Parathyroid adenoma (tissue), 2 donors: ENCODE measurements at regions not wholly inside any gene's neighbourhood (a gene's known extent, or its start where the extent isn't known, plus 50 kb on each side); places are given as distances from the start of the nearest gene placed in this dataset.

ENCODE experiments used
- H2AFZ ChIP-seq: fragments of 300-600 bp; sonication (generic); one replicate; pipeline ENCODE4 v1.7.0; 2017; ENCODE audit warnings: antibody characterized with exemption, mild to moderate bottlenecking
- H3K27ac ChIP-seq: fragments of 300-600 bp; sonication (generic); one replicate; pipeline ENCODE4 v1.7.0; 2017
- H3K27me3 ChIP-seq: fragments of 300-600 bp; sonication (generic); one replicate; pipeline ENCODE4 v1.7.0; 2017; ENCODE audit warnings: low read length; ENCODE audit not compliant: control insufficient read depth, insufficient read depth
- H3K36me3 ChIP-seq: fragments of 300-600 bp; sonication (generic); one replicate; pipeline ENCODE4 v1.7.0; 2017; ENCODE audit warnings: low read length; ENCODE audit not compliant: control insufficient read depth, insufficient read depth
- H3K4me1 ChIP-seq: fragments of 300-600 bp; sonication (generic); one replicate; pipeline ENCODE4 v1.7.0; 2017; ENCODE audit warnings: control low read depth
- H3K4me2 ChIP-seq: fragments of 300-600 bp; sonication (generic); one replicate; pipeline ENCODE4 v1.7.0; 2017; ENCODE audit warnings: low read length
- H3K4me3 ChIP-seq: fragments of 300-600 bp; sonication (generic); one replicate; pipeline ENCODE4 v1.7.0; 2017; ENCODE audit warnings: low read depth, low read length
- H3K79me2 ChIP-seq: fragments of 300-600 bp; sonication (generic); one replicate; pipeline ENCODE4 v1.7.0; 2017; ENCODE audit warnings: control low read depth
- H3K9ac ChIP-seq: fragments of 300-600 bp; sonication (generic); one replicate; pipeline ENCODE4 v1.7.0; 2017; ENCODE audit warnings: mild to moderate bottlenecking
- H3K9me3 ChIP-seq: fragments of 300-600 bp; sonication (generic); one replicate; pipeline ENCODE4 v1.7.0; 2017; ENCODE audit warnings: low read length; ENCODE audit not compliant: control insufficient read depth
- CTCF ChIP-seq: fragments of 300-600 bp; sonication (generic); IDR thresholded peaks from one replicate; pipeline ENCODE4 v1.7.0; 2017; ENCODE audit warnings: antibody characterized with exemption, mild to moderate bottlenecking
- donor health status: primary hyperparathyroidism.

- H3K9me3 ChIP-seq = no peaks in the 10 kb centered on the region
- H3K27me3 ChIP-seq = no peaks in the 10 kb centered on the region
- H3K4me2 ChIP-seq = no peak overlapping the region
- H3K36me3 ChIP-seq = no peaks in the 10 kb centered on the region
- no peak overlapping the region for H3K9ac ChIP-seq
- peak overlapping the region; percentile 54 for H2AFZ ChIP-seq
- H3K79me2 ChIP-seq = no peaks in the 10 kb centered on the region
- peak; percentile 75 for TF ChIP-seq CTCF
- peak overlapping the region; percentile 20 for H3K27ac ChIP-seq
- H3K4me1 ChIP-seq = peaks cover 11% of the 10 kb centered on the region
- no peak overlapping the region for H3K4me3 ChIP-seq
These were observed 81.0 kb upstream of the PRSS58 start for GRCh38 chr7:142338633-142339501.

GRCh38 chr7:142337054-142338001 is 79.5 kb upstream of the PRSS58 start:
- H3K9me3 ChIP-seq = no peaks in the 10 kb centered on the region
- H2AFZ ChIP-seq = peak overlapping the region; percentile 2
- no peaks in the 10 kb centered on the region for H3K79me2 ChIP-seq
- peak overlapping the region; percentile 69 for H3K27ac ChIP-seq
- H3K36me3 ChIP-seq = no peaks in the 10 kb centered on the region
- H3K4me2 ChIP-seq = no peak overlapping the region
- TF ChIP-seq CTCF = no peak
- no peak overlapping the region for H3K4me3 ChIP-seq
- H3K4me1 ChIP-seq = peaks cover 11% of the 10 kb centered on the region
- H3K9ac ChIP-seq = no peak overlapping the region
- no peaks in the 10 kb centered on the region for H3K27me3 ChIP-seq

GRCh38 chr7:142334806-142335205 is 76.9 kb upstream of the PRSS58 start:
- Histone ChIP-seq H3K4me2 (no peak overlapping the region), H3K9me3 (no peaks in the 10 kb centered on the region), H2AFZ (no peak overlapping the region), H3K4me3 (no peak overlapping the region), H3K79me2 (no peaks in the 10 kb centered on the region), H3K36me3 (no peaks in the 10 kb centered on the region), H3K9ac (no peak overlapping the region), H3K4me1 (peaks cover 11% of the 10 kb centered on the region), H3K27ac (no peak overlapping the region), H3K27me3 (no peaks in the 10 kb centered on the region)
- TF ChIP-seq CTCF = no peak

GRCh38 chr7:142334236-142334635 is 76.4 kb upstream of the PRSS58 start:
- Histone ChIP-seq H2AFZ (no peak overlapping the region), H3K27ac (no peak overlapping the region), H3K4me2 (no peak overlapping the region), H3K36me3 (no peaks in the 10 kb centered on the region), H3K9me3 (no peaks in the 10 kb centered on the region), H3K27me3 (no peaks in the 10 kb centered on the region), H3K4me1 (peaks cover 12% of the 10 kb centered on the region), H3K9ac (no peak overlapping the region), H3K4me3 (no peak overlapping the region), H3K79me2 (no peaks in the 10 kb centered on the region)
- TF ChIP-seq CTCF = no peak
